Heart left ventricle (tissue), 16 donors: ENCODE measurements at regions not wholly inside any gene's neighbourhood (a gene's known extent, or its start where the extent isn't known, plus 50 kb on each side); places are given as distances from the start of the nearest gene placed in this dataset.
"Not testable (repeated sequence)": the region's sequence is repeated elsewhere in the genome, so short reads cannot be mapped to it uniquely, and the experiment has no call there.

Experiments
- ATAC-seq, 4 donors: fragments of 200-7000 bp; cut with Tn5 transposase; one replicate each; pipeline ENCODE4 v1.9.1; 2020 to 2022; ENCODE audit warnings: moderate library complexity in 4 of 4, mild to moderate bottlenecking in 3 of 4, moderate number of reproducible peaks in 1 of 4
- DNase-seq, 5 donors: peaks; one replicate each; pipeline ENCODE4 v3.0.0-alpha.2; 2020
- H3K27ac ChIP-seq, 12 donors: fragments of 200-600 bp; sonication (generic) in 4 of 12; one replicate each; pipeline versions ENCODE4 v1.5.0 to v1.8.0; 2016 to 2022; ENCODE audit warnings: mild to moderate bottlenecking in 2 of 12
- H3K27me3 ChIP-seq, 9 donors: fragments of 200-600 bp; sonication (generic) in 2 of 9; one replicate each; pipeline versions ENCODE4 v1.5.1 to v1.8.0; 2016 to 2022; ENCODE audit warnings: mild to moderate bottlenecking in 3 of 9
- H3K36me3 ChIP-seq, 9 donors: fragments of 200-600 bp; sonication (generic) in 2 of 9; one replicate each; pipeline versions ENCODE4 v1.5.0 to v1.8.0; 2018 to 2022; ENCODE audit warnings: mild to moderate bottlenecking in 2 of 9
- H3K4me1 ChIP-seq, 12 donors: fragments of 200-600 bp; sonication (generic) in 4 of 12; one replicate each; pipeline versions ENCODE4 v1.5.0 to v1.8.0; 2016 to 2022; ENCODE audit warnings: mild to moderate bottlenecking in 3 of 12
- H3K4me3 ChIP-seq, 12 donors: fragments of 200-600 bp; sonication (generic) in 4 of 12; one replicate each; pipeline versions ENCODE4 v1.5.0 to v1.8.0; 2017 to 2022; ENCODE audit warnings: mild to moderate bottlenecking in 9 of 12, moderate library complexity in 4 of 12
- H3K9me3 ChIP-seq, 12 donors: fragments of 200-600 bp; sonication (generic) in 4 of 12; one replicate each; pipeline versions ENCODE4 v1.5.0 to v1.8.0; 2016 to 2022; ENCODE audit warnings: mild to moderate bottlenecking in 1 of 12
- POLR2A ChIP-seq, 2 donors: fragments of 450-650 bp; IDR thresholded peaks; one replicate each; pipeline ENCODE4 v1.6.1; 2017; ENCODE audit warnings: antibody characterized with exemption in 2 of 2, mild to moderate bottlenecking in 2 of 2, moderate library complexity in 2 of 2
- WGBS, 4 donors: extraction: QIAGEN DNeasy Blood & Tissue Kit in 2 of 4; methylation state at CpG; one replicate each; pipeline versions ENCODE4 v1.1.5 to v1.1.7; 2013 to 2018; 5-methylcytosine and 5-hydroxymethylcytosine counted together
- intact Hi-C, 10 donors: fragments of 100-400 bp; cut with DNase I; formaldehyde crosslinking; loops; one replicate each; pipeline versions ENCODE4 v1.11.1 to v1.14.2; 2022
- TF ChIP-seq, protein P1 (sequence below), 12 donors: fragments of 200-600 bp; sonication (generic) in 4 of 12; IDR thresholded peaks; one replicate each; pipeline versions ENCODE4 v1.5.0 to v1.8.0; 2018 to 2022; ENCODE audit warnings: antibody characterized with exemption in 12 of 12, mild to moderate bottlenecking in 5 of 12
- donor health status: ischemic (EF 13 %, LVEDD 7.1; RV severe dilation, severe dysfunction).
- donor health status: healthy with polysubstance abuse.
- donor health status: DM: no; HTN: yes; CAD: no.
- donor health status: DM: no; HTN: no; CAD: no.
- donor health status: ischemic (EF 25% LVEDD 6.9; RV normal size, moderate dysfunction).
- donor health status: ischemic (EF 25% LVEDD 5.7; RV mildly dilated, moderate dysfunction).
- donor health status: healthy.
- donor health status: DM: yes; HTN: yes; CAD: no.
- donor health status: ischemic (EF 35%, LVEDD 5.7; RV mildly dilated, moderate dysfunction).
- donor health status: nonischemic (EF 11% LVEDD 7.7; RV severe dilation, severe dysfunction).
- donor health status: DM: yes; HTN: yes; CAD: no.
- donor health status: PGD.
- donor health status: ischemic (EF 29% LVEDD 5.4; RV normal size, mild dysfunction).
- donor health status: nonischemic (EF 23%, LVEDD 6.1; RV moderate dilation, normal function).

DNA sequence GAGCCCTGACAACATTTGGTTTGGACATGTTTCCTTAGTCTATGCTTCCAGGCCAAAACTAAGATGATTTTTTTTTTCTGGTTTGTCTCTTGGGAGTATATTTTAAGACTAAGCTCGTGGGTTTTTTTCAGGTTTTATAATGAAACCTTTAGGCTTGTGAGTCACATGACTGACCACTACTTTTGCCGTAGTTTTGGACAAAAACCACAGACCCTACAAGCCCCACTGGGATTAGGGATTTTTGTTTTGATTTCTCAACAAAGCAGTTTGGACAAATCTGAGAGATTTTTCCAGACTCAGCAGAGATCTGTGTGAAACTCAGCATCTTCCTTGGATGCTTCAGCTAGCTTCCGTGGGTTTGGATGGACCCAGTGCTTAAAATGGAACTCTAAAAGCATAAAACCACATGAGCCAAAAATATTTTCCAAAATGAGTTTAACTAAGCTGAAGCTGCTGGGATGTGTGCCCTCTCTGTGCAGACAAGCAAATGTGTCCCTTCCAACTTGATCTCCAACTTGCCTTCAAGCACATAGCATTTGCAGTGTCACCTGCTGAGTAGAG is 70.3 kb upstream of the SMIM15 start:
- no peak for DNase-seq
- Histone ChIP-seq H3K4me1 (peaks cover 0 to 10% (median 0%) of the 10 kb centered on the region in 12 donors), H3K27ac (peak overlapping the region in 2 of 12 donors; percentile 15 to 18), H3K4me3 (no peak overlapping the region), H3K27me3 (no peaks in the 10 kb centered on the region), H3K9me3 (peaks cover 0 to 10% (median 0%) of the 10 kb centered on the region in 12 donors), H3K36me3 (no peaks in the 10 kb centered on the region)
- TF ChIP-seq, protein P1, sequence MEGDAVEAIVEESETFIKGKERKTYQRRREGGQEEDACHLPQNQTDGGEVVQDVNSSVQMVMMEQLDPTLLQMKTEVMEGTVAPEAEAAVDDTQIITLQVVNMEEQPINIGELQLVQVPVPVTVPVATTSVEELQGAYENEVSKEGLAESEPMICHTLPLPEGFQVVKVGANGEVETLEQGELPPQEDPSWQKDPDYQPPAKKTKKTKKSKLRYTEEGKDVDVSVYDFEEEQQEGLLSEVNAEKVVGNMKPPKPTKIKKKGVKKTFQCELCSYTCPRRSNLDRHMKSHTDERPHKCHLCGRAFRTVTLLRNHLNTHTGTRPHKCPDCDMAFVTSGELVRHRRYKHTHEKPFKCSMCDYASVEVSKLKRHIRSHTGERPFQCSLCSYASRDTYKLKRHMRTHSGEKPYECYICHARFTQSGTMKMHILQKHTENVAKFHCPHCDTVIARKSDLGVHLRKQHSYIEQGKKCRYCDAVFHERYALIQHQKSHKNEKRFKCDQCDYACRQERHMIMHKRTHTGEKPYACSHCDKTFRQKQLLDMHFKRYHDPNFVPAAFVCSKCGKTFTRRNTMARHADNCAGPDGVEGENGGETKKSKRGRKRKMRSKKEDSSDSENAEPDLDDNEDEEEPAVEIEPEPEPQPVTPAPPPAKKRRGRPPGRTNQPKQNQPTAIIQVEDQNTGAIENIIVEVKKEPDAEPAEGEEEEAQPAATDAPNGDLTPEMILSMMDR (IDR thresholded peaks at IDR 0.05) = no peak
- TF ChIP-seq POLR2A (IDR thresholded peaks at IDR 0.05) = no peak
- peak in 2 of 4 donors; percentile 24 to 26 for ATAC-seq
- intact Hi-C loops = no loop called here
- WGBS, 4 donors = 58 to 61% (median 59%) methylated on average over 3 of the region's 3 CpGs

- 82 to 89% (median 88%) methylated on average over 4 of the region's 4 CpGs for WGBS, 4 donors
- Histone ChIP-seq H3K36me3 (no peaks in the 10 kb centered on the region), H3K27ac (no peak overlapping the region), H3K27me3 (no peaks in the 10 kb centered on the region), H3K4me1 (peaks cover 0 to 9% (median 0%) of the 10 kb centered on the region in 12 donors), H3K9me3 (peaks cover 0 to 13% (median 0%) of the 10 kb centered on the region in 12 donors), H3K4me3 (no peak overlapping the region)
- TF ChIP-seq, protein P1 (IDR thresholded peaks at IDR 0.05) = no peak
- no peak for TF ChIP-seq POLR2A (IDR thresholded peaks at IDR 0.05)
- intact Hi-C loops = no loop called here
- ATAC-seq (no peak), DNase-seq (no peak)
Observed at GRCh38 chr5:61234019-61234418, 71.8 kb upstream of the SMIM15 start.

DNA sequence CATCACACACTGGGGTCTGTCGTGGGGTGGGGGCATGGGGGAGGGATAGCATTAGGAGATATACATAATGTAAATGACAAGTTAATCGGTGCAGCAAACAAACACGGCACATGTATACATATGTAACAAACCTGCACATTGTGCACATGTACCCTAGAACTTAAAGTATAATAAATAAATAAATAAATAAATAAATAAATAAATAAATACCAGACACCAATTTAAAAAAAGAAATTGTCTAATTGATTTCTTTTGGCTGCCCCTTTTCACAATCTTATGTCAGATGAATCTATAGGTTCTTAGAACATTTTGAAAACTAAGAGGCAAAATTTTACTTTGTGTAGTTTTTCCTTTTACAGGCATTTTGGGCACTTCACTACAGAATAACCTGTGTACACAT is 74.4 kb upstream of the SMIM15 start:
- 72 to 93% (median 92%) methylated on average over 3 of the region's 3 CpGs for WGBS, 4 donors
- H3K27me3 ChIP-seq, H3K4me1 ChIP-seq, H3K27ac ChIP-seq, H3K36me3 ChIP-seq, intact Hi-C loops, DNase-seq, ATAC-seq, H3K9me3 ChIP-seq, H3K4me3 ChIP-seq: not testable (repeated sequence)

DNA sequence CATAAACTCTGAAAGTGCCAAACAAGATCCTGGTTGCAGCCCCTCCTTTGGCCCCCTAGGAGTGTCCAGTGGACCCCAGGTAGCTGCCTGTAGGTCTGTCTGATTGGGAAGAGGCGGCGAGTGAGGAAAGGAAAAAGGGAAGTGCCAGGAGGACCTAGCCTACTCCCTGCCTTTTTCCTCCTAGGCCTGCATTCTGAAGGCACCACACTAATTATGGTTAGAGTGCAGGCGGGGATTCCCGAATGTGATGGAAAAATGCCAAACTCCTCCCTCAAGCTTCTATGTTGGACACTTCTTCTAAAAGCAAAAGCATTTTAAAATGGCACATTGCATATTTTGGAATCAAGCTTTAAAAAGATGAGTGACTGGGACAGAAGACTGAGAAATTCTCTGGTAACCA is 83.2 kb upstream of the SMIM15 start:
- DNase-seq = peak in 1 of 5 donors; percentile 18
- no peak overlapping the region for H3K4me3 ChIP-seq
- peak overlapping the region in 1 of 12 donors; percentile 46 for H3K27ac ChIP-seq
- 33 to 52% (median 45%) methylated on average over 4 of the region's 4 CpGs for WGBS, 4 donors
- peaks cover 0 to 14% (median 3%) of the 10 kb centered on the region in 12 donors for H3K9me3 ChIP-seq
- H3K4me1 ChIP-seq = peaks cover 0 to 9% (median 0%) of the 10 kb centered on the region in 12 donors
- intact Hi-C loops = no loop called here
- H3K36me3 ChIP-seq = no peaks in the 10 kb centered on the region
- no peak for TF ChIP-seq POLR2A (IDR thresholded peaks at IDR 0.05)
- TF ChIP-seq, protein P1 (IDR thresholded peaks at IDR 0.05) = no peak
- no peak for ATAC-seq
- H3K27me3 ChIP-seq = no peaks in the 10 kb centered on the region

- intact Hi-C loops = no loop called here
- peaks cover 0 to 9% (median 0%) of the 10 kb centered on the region in 12 donors for H3K4me1 ChIP-seq
- no peak for TF ChIP-seq POLR2A (IDR thresholded peaks at IDR 0.05)
- TF ChIP-seq, protein P1 (IDR thresholded peaks at IDR 0.05) = no peak
- peak overlapping the region in 1 of 12 donors; percentile 46 for H3K27ac ChIP-seq
- ATAC-seq (no peak), DNase-seq (no peak)
- H3K9me3 ChIP-seq = peaks cover 0 to 14% (median 3%) of the 10 kb centered on the region in 12 donors
- no peak overlapping the region for H3K4me3 ChIP-seq
- no peaks in the 10 kb centered on the region for H3K36me3 ChIP-seq
- 64 to 77% (median 69%) methylated on average over 9 of the region's 9 CpGs for WGBS, 4 donors
- H3K27me3 ChIP-seq = no peaks in the 10 kb centered on the region
Observed at GRCh38 chr5:61245936-61246335, 83.7 kb upstream of the SMIM15 start.
